Spleen (tissue), 7 donors: ENCODE measurements at regions not wholly inside any gene's neighbourhood (a gene's known extent, or its start where the extent isn't known, plus 50 kb on each side); places are given as distances from the start of the nearest gene placed in this dataset.

Experiments used
- CTCF ChIP-seq, 11 experiments: fragments of 200-600 bp in 7 of 11; fragments of 450-650 bp in 4 of 11; sonication (generic) in 4 of 11; IDR thresholded peaks in 8 of 11; conservative IDR thresholded peaks in 3 of 11; 1 replicate in 7 of 11; 2 replicates in 4 of 11; pipeline versions ENCODE4 v1.4.0 to v1.8.0; 2016 to 2021; ENCODE audit warnings: antibody characterized with exemption in 11 of 11, inconsistent platforms in 4 of 11, mild to moderate bottlenecking in 1 of 11
- POLR2A ChIP-seq, 3 donors: fragments of 450-650 bp; IDR thresholded peaks; one replicate each; pipeline ENCODE4 v1.5.1; 2017; ENCODE audit warnings: antibody characterized with exemption in 3 of 3, mild to moderate bottlenecking in 1 of 3
- POLR2AphosphoS5 ChIP-seq, 3 donors: sonication (generic); formaldehyde crosslinking; IDR thresholded peaks; one replicate each; pipeline ENCODE4 v1.5.1; 2017; ENCODE audit warnings: antibody characterized with exemption in 3 of 3
- donor health status: DM: no; HTN: no; CAD: no; lungs with moderate emphysema.
- donor health status: DM: no; HTN: no; CAD: no.
- donor health status: DM: no; HTN: no; CAD: no.

GRCh38 chr10:8633909-8634308 is 579.4 kb downstream of the GATA3 start:
- TF ChIP-seq POLR2AphosphoS5 (IDR thresholded peaks at IDR 0.05), result no peak
- no peak for TF ChIP-seq CTCF (IDR thresholded peaks at IDR 0.05 in 8 of 11, conservative IDR thresholded peaks at IDR 0.05 in 3 of 11)
- no peak for TF ChIP-seq POLR2A (IDR thresholded peaks at IDR 0.05)
